ENCODE measurements at regions not wholly inside any gene's neighbourhood (a gene's known extent, or its start where the extent isn't known, plus 50 kb on each side); places are given as distances from the start of the nearest gene placed in this dataset.

- TF ChIP-seq ATF3 (IDR thresholded peaks at IDR 0.05; ENCODE audit: insufficient read depth, low read depth, low read length) (no peak), SIRT6 (IDR thresholded peaks at IDR 0.05; ENCODE audit: low read length) (no peak)
Measured at GRCh38 chr12:115225845-115226244, 541.9 kb upstream of the TBX3 start (continued).

Data from H1 (cell line).